H1 (cell line): ENCODE measurements at regions not wholly inside any gene's neighbourhood (a gene's known extent, or its start where the extent isn't known, plus 50 kb on each side); places are given as distances from the start of the nearest gene placed in this dataset.

Experiments used
- GABPA ChIP-seq: IDR thresholded peaks from 2 replicates; pipeline ENCODE4 v1.6.1; 2011; ENCODE audit warnings: mild to moderate bottlenecking, low read length, moderate library complexity, borderline replicate concordance; ENCODE audit not compliant: insufficient read depth
- KDM1A ChIP-seq: fragments of 200-600, 300-600 bp; sonication (generic); IDR thresholded peaks from 2 replicates; pipeline ENCODE4 v1.7.1; 2016; ENCODE audit warnings: mild to moderate bottlenecking, low read length, borderline replicate concordance
- RBBP5 ChIP-seq: IDR thresholded peaks from 2 replicates; pipeline ENCODE4 v1.7.1; 2012; ENCODE audit warnings: low read depth, mild to moderate bottlenecking, inconsistent platforms, low read length, moderate library complexity, borderline replicate concordance
- RFX5 ChIP-seq: IDR thresholded peaks from 2 replicates; pipeline ENCODE4 v1.6.1; 2011; ENCODE audit warnings: low read depth, low read length, improper control_type of control experiment, borderline replicate concordance
- SP4 ChIP-seq: IDR thresholded peaks from 2 replicates; pipeline ENCODE4 v1.6.1; 2012; ENCODE audit warnings: low read length, inconsistent platforms
- SRF ChIP-seq: IDR thresholded peaks from 2 replicates; pipeline ENCODE4 v1.6.1; 2011; ENCODE audit warnings: mild to moderate bottlenecking, low read depth, low read length, moderate library complexity
- TBP ChIP-seq: IDR thresholded peaks from 2 replicates; pipeline ENCODE4 v1.6.1; 2011; ENCODE audit warnings: low read depth, low read length, improper control_type of control experiment
- TF ChIP-seq, protein P1 (sequence below), 3 experiments: IDR thresholded peaks; 1 replicate in 2 of 3; 2 replicates in 1 of 3; pipeline versions ENCODE4 v1.5.1 to v1.6.1; 2011; ENCODE audit warnings: low read length in 3 of 3, mild to moderate bottlenecking in 3 of 3, inconsistent platforms in 2 of 3, low read depth in 1 of 3, moderate library complexity in 1 of 3; ENCODE audit not compliant: insufficient read depth in 1 of 3; ENCODE audit errors: control extremely low read depth in 1 of 3

DNA sequence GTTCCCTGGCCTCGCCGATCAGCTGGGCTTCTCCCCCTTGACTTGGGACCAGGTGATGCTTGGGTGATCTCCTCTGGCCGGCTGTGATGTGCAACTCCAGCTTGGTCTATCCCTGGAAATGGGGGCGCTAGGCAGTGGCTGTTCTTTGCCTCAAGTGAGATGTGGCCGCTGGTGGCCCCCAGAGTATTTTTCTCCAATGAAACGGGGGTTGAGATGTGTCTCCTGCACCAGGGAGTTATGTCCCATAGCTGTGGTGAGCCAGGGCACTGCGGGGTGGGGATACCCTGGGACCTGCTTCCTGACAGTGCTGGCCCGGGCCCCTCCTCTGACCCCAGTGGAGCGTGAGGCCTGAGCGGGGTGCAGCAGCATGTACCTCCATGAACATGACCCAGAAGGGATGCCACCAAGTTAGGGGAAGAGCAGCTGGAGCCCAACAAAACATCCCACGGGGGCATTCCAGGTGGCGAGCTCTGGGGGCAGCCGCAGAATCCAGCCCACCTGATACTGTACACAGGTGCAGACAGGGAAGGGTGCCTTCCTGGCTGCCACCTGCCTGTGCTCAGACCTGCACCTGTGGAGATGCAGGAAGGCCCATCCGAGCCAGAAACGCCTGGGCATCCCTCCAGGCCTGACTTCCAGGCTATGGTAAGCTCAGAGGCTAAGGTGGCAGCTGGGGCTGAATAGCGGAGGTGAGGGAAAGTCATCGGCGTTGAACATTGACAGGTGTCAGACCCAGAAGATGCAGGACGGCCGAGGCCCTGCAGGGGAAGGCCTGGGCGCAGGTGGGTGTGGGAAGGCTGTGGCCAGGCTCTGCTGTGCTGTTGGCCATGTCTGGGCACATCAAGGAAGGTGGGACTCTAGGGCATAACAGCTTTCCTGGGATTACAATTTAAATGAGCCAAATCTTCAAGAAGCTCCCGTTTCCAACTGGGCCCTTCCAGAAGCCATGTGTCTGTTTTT lies 97.3 kb downstream of the CTTN start (continued):
- TF ChIP-seq, protein P1, sequence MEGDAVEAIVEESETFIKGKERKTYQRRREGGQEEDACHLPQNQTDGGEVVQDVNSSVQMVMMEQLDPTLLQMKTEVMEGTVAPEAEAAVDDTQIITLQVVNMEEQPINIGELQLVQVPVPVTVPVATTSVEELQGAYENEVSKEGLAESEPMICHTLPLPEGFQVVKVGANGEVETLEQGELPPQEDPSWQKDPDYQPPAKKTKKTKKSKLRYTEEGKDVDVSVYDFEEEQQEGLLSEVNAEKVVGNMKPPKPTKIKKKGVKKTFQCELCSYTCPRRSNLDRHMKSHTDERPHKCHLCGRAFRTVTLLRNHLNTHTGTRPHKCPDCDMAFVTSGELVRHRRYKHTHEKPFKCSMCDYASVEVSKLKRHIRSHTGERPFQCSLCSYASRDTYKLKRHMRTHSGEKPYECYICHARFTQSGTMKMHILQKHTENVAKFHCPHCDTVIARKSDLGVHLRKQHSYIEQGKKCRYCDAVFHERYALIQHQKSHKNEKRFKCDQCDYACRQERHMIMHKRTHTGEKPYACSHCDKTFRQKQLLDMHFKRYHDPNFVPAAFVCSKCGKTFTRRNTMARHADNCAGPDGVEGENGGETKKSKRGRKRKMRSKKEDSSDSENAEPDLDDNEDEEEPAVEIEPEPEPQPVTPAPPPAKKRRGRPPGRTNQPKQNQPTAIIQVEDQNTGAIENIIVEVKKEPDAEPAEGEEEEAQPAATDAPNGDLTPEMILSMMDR (IDR thresholded peaks at IDR 0.05; ENCODE audit: control extremely low read depth in 1 of 3, insufficient read depth in 1 of 3, low read depth in 1 of 3, low read length in 3 of 3) = no peak
- TF ChIP-seq KDM1A = no peak
- TF ChIP-seq SP4 = no peak
- no peak for TF ChIP-seq SRF
- TF ChIP-seq TBP = no peak
- no peak for TF ChIP-seq GABPA
- no peak for TF ChIP-seq RBBP5
- no peak for TF ChIP-seq RFX5
